Lung (tissue), 11 donors: ENCODE measurements at regions not wholly inside any gene's neighbourhood (a gene's known extent, or its start where the extent isn't known, plus 50 kb on each side); places are given as distances from the start of the nearest gene placed in this dataset.

Experiments
- ATAC-seq: fragments of 200-7000 bp; cut with Tn5 transposase; one replicate; pipeline ENCODE4 v1.9.1; 2020; ENCODE audit warnings: moderate number of reproducible peaks; ENCODE audit not compliant: insufficient read depth, low FRiP score
- DNase-seq, 3 donors: peaks; one replicate each; pipeline ENCODE4 v3.0.0-alpha.2; 2013 to 2017
- H3K27ac ChIP-seq, 2 donors: one replicate each; pipeline ENCODE4 v1.5.1; 2013; ENCODE audit warnings: mild to moderate bottlenecking in 2 of 2, moderate library complexity in 2 of 2, control low read depth in 1 of 2, inconsistent platforms in 1 of 2, low read depth in 1 of 2, low read length in 1 of 2
- H3K27me3 ChIP-seq, 3 donors: one replicate each; pipeline ENCODE4 v1.5.1; 2013; ENCODE audit warnings: low read length in 2 of 3; ENCODE audit not compliant: control insufficient read depth in 3 of 3, insufficient read depth in 3 of 3
- H3K36me3 ChIP-seq, 4 donors: one replicate each; pipeline ENCODE4 v1.5.1; 2013; ENCODE audit warnings: low read length in 4 of 4, mild to moderate bottlenecking in 1 of 4, moderate library complexity in 1 of 4; ENCODE audit not compliant: control insufficient read depth in 4 of 4, insufficient read depth in 4 of 4
- H3K4me1 ChIP-seq, 5 donors: one replicate each; pipeline ENCODE4 v1.5.1; 2013; ENCODE audit warnings: low read length in 5 of 5, mild to moderate bottlenecking in 2 of 5, moderate library complexity in 1 of 5; ENCODE audit not compliant: control insufficient read depth in 5 of 5, insufficient read depth in 5 of 5
- H3K4me3 ChIP-seq: one replicate; pipeline ENCODE4 v1.5.1; 2013; ENCODE audit warnings: mild to moderate bottlenecking, control low read depth, moderate library complexity
- H3K9ac ChIP-seq, 2 donors: one replicate each; pipeline ENCODE4 v1.5.1; 2013; ENCODE audit warnings: low read length in 2 of 2, control low read depth in 1 of 2; ENCODE audit not compliant: insufficient read depth in 1 of 2
- H3K9me3 ChIP-seq, 4 donors: one replicate each; pipeline ENCODE4 v1.5.1; 2013; ENCODE audit warnings: low read length in 3 of 4, mild to moderate bottlenecking in 1 of 4, moderate library complexity in 1 of 4; ENCODE audit not compliant: control insufficient read depth in 4 of 4, insufficient read depth in 3 of 4
- CTCF ChIP-seq: IDR thresholded peaks from 2 replicates; pipeline ENCODE4 v1.5.1; 2012; ENCODE audit warnings: mild to moderate bottlenecking; ENCODE audit errors: control extremely low read depth, extremely low read depth
- WGBS, 2 donors: extraction: QIAGEN DNeasy Blood & Tissue Kit; methylation state at CpG; one replicate each; pipeline ENCODE4 v1.1.7; 2013; 5-methylcytosine and 5-hydroxymethylcytosine counted together
- donor health status: control.
- donor health status: control.
- donor health status: Bipolar disorder and iron deficiency.
- donor health status: healthy.
- donor health status: DM: yes; HTN: yes; CAD: no.

- no peak overlapping the region for H3K4me3 ChIP-seq
- no peak overlapping the region for H3K9ac ChIP-seq
- H3K27ac ChIP-seq: no peak overlapping the region
- no peaks in the 10 kb centered on the region for H3K27me3 ChIP-seq
- ATAC-seq (no peak), DNase-seq (no peak)
- no peaks in the 10 kb centered on the region for H3K4me1 ChIP-seq
- H3K36me3 ChIP-seq: no peaks in the 10 kb centered on the region
- TF ChIP-seq CTCF: no peak
- H3K9me3 ChIP-seq: peaks cover 0 to 3% (median 0%) of the 10 kb centered on the region in 4 donors
Measured at GRCh38 chr5:85515588-85515987, 1102.2 kb upstream of the COX7C start.

- peaks cover 0 to 3% (median 0%) of the 10 kb centered on the region in 4 donors for H3K9me3 ChIP-seq
- ATAC-seq: no peak
Measured at GRCh38 chr5:85517386-85517785, 1100.4 kb upstream of the COX7C start.

GRCh38 chr5:85533341-85534047 is 1084.2 kb upstream of the COX7C start:
- no peaks in the 10 kb centered on the region for H3K36me3 ChIP-seq
- TF ChIP-seq CTCF: no peak
- H3K4me1 ChIP-seq: no peaks in the 10 kb centered on the region
- H3K27ac ChIP-seq: no peak overlapping the region
- H3K9me3 ChIP-seq: no peaks in the 10 kb centered on the region
- ATAC-seq (no peak), DNase-seq (no peak)
- 74 to 89% methylated on average over 4 of the region's 4 CpGs for WGBS, 2 donors
- no peak overlapping the region for H3K9ac ChIP-seq
- H3K27me3 ChIP-seq: no peaks in the 10 kb centered on the region
- H3K4me3 ChIP-seq: no peak overlapping the region

More at GRCh38 chr5:85517386-85517785, 1100.4 kb upstream of the COX7C start:
- Histone ChIP-seq H3K4me1 (no peaks in the 10 kb centered on the region), H3K27me3 (no peaks in the 10 kb centered on the region), H3K9ac (no peak overlapping the region), H3K4me3 (no peak overlapping the region), H3K36me3 (no peaks in the 10 kb centered on the region), H3K27ac (no peak overlapping the region)
- WGBS, 2 donors: 89% methylated on average over 3 of the region's 3 CpGs
- TF ChIP-seq CTCF: no peak
- DNase-seq: no peak

GRCh38 chr5:85538362-85538761 is 1079.4 kb upstream of the COX7C start:
- Histone ChIP-seq H3K27ac (no peak overlapping the region), H3K27me3 (no peaks in the 10 kb centered on the region), H3K9ac (no peak overlapping the region), H3K4me1 (no peaks in the 10 kb centered on the region), H3K9me3 (no peaks in the 10 kb centered on the region), H3K4me3 (no peak overlapping the region), H3K36me3 (no peaks in the 10 kb centered on the region)
- TF ChIP-seq CTCF: no peak
- DNase-seq: no peak
- ATAC-seq: no peak
